ENCODE measurements at regions not wholly inside any gene's neighbourhood (a gene's known extent, or its start where the extent isn't known, plus 50 kb on each side); places are given as distances from the start of the nearest gene placed in this dataset.
"Not testable (repeated sequence)": the region's sequence is repeated elsewhere in the genome, so short reads cannot be mapped to it uniquely, and the experiment has no call there.

DNA sequence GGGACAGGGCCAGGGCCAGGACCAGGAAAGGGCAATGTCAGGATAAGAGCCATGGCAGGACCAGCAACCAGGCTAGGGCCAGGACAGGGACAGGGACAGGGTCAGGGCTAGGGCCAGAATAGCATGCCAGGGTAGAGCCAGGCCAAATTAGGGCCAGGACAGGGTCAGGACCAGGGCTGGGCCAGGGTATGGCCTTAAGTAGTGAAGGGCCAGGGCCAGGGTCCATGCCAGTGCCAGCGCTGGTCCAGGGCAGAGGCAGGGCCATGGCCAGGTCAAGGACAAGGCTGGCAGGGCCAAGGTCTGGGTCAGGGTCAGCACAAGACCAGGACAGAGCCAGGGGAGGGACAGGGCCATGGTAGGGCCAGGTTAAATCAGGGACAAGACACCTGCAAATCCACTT is 405.4 kb downstream of the ZNF33B start:
- intact Hi-C loops (cut with DNase I); H3K27ac ChIP-seq; H3K4me3 ChIP-seq (replicated peaks in 1 of 3); DNase-seq; H3K27me3 ChIP-seq; H3K9me3 ChIP-seq; H3K36me3 ChIP-seq; H3K4me1 ChIP-seq: not testable (repeated sequence)
- 80% methylated on average over 1 of the region's 1 CpG; no CpG with 5 or more reads in 1 of the 2 donors for WGBS, 2 donors

DNA sequence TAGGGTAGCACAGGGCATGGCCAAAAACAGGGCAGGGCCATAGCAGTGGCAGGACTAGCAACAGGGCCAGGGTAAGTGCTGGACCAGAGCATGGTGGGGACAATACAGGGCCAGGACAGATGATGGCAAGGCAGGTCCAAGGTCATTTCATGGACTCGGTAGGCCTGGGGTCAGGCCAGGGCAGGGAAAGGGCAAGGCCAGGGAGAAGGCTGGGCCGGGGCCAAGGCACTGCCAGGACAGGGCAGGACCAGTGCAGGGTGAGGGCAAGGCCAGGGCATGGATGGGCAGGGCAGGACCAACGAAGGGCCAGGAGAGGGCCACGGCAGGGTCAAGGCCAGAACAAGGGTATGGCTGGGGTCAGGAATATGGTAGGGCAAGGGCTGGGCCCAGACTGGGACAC is 407.6 kb downstream of the ZNF33B start:
- DNase-seq; H3K4me3 ChIP-seq (replicated peaks in 1 of 3); H3K36me3 ChIP-seq; intact Hi-C loops (cut with DNase I); H3K27me3 ChIP-seq; H3K27ac ChIP-seq; H3K9me3 ChIP-seq; H3K4me1 ChIP-seq: not testable (repeated sequence)
- WGBS, 2 donors = 69 to 77% methylated on average over 2 to 4 of the region's 4 CpGs

DNA sequence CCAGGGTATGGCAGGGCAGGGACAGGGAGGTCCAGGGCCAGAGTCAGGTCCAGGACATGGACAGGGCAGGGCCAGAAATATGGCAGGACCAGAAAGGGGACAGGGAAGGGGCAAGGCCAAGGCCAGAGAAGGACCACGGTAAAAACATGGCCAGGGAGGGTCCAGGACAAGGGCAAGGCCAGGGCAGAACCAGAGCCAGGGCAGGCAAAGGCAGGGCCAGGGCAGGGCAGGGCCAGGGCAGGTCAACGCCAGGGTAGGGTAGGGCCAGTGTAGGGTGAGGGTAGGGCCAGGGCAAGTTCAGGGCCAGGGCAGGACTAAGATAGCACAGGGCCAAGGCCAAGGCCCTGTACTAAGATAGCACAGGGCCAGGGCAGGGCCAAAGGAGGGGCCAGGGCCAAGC is 408.3 kb downstream of the ZNF33B start:
- H3K36me3 ChIP-seq; H3K4me1 ChIP-seq; H3K27me3 ChIP-seq; DNase-seq; intact Hi-C loops (cut with DNase I); H3K4me3 ChIP-seq (replicated peaks in 1 of 3); H3K9me3 ChIP-seq; H3K27ac ChIP-seq: not testable (repeated sequence)
- 53 to 57% methylated on average over 2 of the region's 2 CpGs for WGBS, 2 donors

DNA sequence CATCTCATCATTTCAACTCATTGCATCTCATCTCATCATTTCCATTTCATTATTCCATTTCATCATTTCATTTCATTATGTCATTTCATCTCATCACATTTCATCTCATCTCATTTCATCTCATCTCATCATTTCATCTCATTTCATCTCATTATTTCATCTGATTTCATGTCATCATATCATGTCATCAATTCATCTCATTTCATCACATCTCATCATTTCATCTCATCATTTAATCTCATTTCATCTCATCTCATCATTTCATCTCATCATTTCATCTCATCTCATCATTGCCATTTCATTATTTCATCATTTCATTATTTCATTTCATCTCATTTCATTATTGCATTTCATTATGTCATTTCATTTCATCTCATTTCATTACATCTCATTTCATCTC is 410.5 kb downstream of the ZNF33B start:
- DNase-seq; H3K4me1 ChIP-seq; H3K4me3 ChIP-seq (replicated peaks in 1 of 3); H3K9me3 ChIP-seq; H3K27me3 ChIP-seq; H3K36me3 ChIP-seq; H3K27ac ChIP-seq; intact Hi-C loops (cut with DNase I): not testable (repeated sequence)

DNA sequence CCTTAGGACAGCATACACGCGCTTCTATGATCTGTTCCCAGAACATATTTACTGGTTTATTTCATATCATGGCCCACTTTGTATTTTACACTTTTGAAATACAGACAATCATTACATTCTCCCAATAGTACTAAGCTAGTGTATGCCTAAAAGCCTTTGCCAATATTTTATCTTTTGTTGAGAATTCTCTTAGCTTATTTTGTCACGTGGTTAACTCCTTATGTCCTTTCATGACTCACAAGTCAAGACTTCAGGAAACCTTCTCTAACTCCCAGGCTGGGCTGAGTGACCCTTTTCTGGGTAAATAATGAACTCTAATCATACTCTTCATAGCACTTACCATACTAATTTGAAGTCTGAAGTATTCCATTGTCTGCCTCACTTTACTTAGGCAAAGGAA is 444.8 kb downstream of the ZNF33B start:
- intact Hi-C loops (cut with DNase I); H3K4me1 ChIP-seq; H3K9me3 ChIP-seq; H3K27ac ChIP-seq; H3K4me3 ChIP-seq (replicated peaks in 1 of 3); H3K36me3 ChIP-seq; DNase-seq; H3K27me3 ChIP-seq: not testable (repeated sequence)
- 44 to 67% methylated on average over 3 of the region's 3 CpGs for WGBS, 2 donors

DNA sequence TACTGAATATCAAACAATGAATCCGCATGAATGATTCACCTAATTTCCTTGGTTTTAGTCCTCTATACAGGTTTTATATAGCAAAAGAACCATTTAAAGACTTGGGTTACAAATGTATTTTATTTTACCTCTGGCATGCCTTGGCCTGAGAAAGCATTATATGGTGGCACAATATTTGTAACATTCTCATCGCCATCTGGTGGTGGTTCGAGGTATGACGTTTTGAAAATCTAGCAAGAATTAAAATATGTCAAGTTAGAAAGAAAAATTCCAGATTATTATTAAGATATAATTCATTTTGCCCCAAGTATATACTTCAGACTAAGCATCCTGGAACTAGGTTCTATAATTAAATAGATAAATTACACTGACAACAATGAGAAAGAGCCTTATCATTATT is 445.9 kb downstream of the ZNF33B start:
- H3K36me3 ChIP-seq; H3K9me3 ChIP-seq; H3K27ac ChIP-seq; H3K4me1 ChIP-seq; H3K27me3 ChIP-seq; H3K4me3 ChIP-seq (replicated peaks in 1 of 3); intact Hi-C loops (cut with DNase I): not testable (repeated sequence)
- TF ChIP-seq, protein P1, sequence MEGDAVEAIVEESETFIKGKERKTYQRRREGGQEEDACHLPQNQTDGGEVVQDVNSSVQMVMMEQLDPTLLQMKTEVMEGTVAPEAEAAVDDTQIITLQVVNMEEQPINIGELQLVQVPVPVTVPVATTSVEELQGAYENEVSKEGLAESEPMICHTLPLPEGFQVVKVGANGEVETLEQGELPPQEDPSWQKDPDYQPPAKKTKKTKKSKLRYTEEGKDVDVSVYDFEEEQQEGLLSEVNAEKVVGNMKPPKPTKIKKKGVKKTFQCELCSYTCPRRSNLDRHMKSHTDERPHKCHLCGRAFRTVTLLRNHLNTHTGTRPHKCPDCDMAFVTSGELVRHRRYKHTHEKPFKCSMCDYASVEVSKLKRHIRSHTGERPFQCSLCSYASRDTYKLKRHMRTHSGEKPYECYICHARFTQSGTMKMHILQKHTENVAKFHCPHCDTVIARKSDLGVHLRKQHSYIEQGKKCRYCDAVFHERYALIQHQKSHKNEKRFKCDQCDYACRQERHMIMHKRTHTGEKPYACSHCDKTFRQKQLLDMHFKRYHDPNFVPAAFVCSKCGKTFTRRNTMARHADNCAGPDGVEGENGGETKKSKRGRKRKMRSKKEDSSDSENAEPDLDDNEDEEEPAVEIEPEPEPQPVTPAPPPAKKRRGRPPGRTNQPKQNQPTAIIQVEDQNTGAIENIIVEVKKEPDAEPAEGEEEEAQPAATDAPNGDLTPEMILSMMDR (IDR thresholded peaks at IDR 0.05) = peak in 5 of 6 experiments; percentile 32 to 61 (median 36)
- DNase-seq = peak; percentile 11 to 22
- 0 to 1% methylated on average over 4 of the region's 4 CpGs for WGBS, 2 donors

DNA sequence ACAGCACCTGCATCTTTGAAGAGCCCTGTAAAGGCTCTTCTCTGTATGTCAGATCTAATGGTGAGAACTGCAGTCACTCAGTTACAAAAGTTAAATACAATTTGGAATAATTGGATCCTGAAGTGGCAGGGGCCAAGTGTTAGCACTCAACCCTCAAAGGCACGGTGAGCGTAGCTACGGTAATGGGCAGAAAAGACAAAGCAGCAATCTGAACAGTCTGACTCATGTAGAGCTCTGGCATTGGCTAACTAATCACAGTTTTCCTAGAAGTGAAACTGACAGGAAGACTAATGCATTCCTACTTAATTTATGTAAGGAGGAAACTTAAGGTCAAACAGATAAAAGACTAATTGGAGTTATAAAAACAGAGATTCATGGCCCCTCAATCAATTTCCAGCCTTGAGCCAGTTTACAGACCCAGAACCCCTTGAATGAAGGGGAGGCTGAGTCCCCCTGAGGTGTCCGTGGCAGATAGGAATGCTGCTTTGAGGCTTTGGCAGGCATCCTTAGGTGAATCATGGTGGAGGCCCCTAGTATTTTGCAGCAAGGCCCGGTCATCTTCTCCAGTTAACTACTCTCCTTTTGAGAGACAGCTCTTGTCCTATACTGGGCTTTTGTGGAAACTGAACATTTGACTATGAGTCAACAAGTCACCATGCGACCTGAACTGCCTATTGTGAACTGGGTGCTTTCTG is 450.7 kb downstream of the ZNF33B start:
- H3K27ac ChIP-seq; H3K36me3 ChIP-seq; DNase-seq; H3K27me3 ChIP-seq; H3K4me1 ChIP-seq; intact Hi-C loops (cut with DNase I); H3K9me3 ChIP-seq; H3K4me3 ChIP-seq (replicated peaks in 1 of 3): not testable (repeated sequence)
- WGBS, 2 donors = 74 to 81% methylated on average over 6 of the region's 6 CpGs

DNA sequence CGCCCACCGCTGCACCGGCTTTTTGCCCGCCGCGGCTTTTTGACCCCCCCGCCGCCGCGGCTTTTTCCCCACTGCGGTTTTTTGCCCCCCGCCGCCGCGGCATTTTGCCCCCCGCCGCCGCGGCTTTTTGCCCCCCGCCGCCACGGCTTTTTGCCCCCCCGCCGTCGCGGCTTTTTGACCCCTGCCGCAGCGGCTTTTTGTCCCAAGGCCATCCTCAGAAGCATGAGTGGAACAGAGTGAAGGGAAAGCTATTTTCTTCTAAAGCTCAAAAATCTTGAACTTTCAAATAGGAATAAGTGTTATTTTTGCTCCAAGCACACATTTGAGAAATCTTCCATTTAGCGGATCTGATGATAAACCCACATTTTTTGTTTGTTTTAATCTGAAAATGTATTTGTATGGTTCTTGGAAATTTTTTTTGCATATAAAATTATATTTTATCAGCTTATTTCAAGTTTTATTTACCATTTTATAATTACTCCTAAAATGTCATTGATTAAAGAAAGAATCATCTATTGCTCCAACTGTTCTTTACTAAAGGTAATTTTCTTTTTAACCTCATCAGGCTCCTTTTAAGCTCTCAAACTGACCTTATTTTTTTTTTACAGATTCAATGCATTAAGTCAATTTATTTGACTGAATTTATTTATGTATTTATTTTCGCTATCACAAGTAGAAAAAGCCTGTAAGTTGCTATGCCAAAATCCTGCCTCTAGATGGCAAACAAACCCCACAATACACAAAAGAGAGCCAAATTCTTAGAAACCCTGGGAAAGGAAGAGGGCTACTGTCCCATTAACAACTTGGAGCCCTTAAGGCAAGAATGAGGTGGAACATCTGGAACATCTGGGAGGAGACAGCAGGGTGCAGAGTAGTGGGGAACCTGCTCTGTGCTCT is 460.3 kb downstream of the ZNF33B start:
- intact Hi-C loops (cut with DNase I); H3K4me3 ChIP-seq (replicated peaks in 1 of 3); H3K27ac ChIP-seq; H3K27me3 ChIP-seq; H3K4me1 ChIP-seq; H3K36me3 ChIP-seq; H3K9me3 ChIP-seq: not testable (repeated sequence)
- peak; percentile 3 to 5 for DNase-seq
- WGBS, 2 donors = 11 to 13% methylated on average over 11 to 17 of the region's 30 CpGs
- TF ChIP-seq, protein P1 (IDR thresholded peaks at IDR 0.05) = peak in 4 of 6 experiments; percentile 15 to 59 (median 51)
